HG02852 (cell line): ENCODE measurements at regions not wholly inside any gene's neighbourhood (a gene's known extent, or its start where the extent isn't known, plus 50 kb on each side); places are given as distances from the start of the nearest gene placed in this dataset.

Experiments used
- ATAC-seq: cut with Tn5 transposase; IDR thresholded peaks from one replicate; pipeline ENCODE4 v1.9.1; 2021; ENCODE audit warnings: mild to moderate bottlenecking, moderate library complexity; ENCODE audit not compliant: unreplicated experiment

- peak; percentile 92 for ATAC-seq
Measured at GRCh38 chr9:95822583-95823431, 52.7 kb upstream of the ERCC6L2 start.

GRCh38 chr9:95822015-95822414, 53.5 kb upstream of the ERCC6L2 start:
- no peak for ATAC-seq

GRCh38 chr9:95820074-95820473, 55.4 kb upstream of the ERCC6L2 start:
- no peak for ATAC-seq

- no peak for ATAC-seq
Measured at GRCh38 chr9:95819636-95820035, 55.9 kb upstream of the ERCC6L2 start.

GRCh38 chr9:95817205-95817604, 58.3 kb upstream of the ERCC6L2 start:
- no peak for ATAC-seq

- ATAC-seq = no peak
Measured at GRCh38 chr9:95816716-95817115, 58.8 kb upstream of the ERCC6L2 start.

- no peak for ATAC-seq
Measured at GRCh38 chr9:95815961-95816360, 59.5 kb upstream of the ERCC6L2 start.

GRCh38 chr9:95815133-95815532, 60.4 kb upstream of the ERCC6L2 start:
- ATAC-seq = no peak

GRCh38 chr9:95813923-95814322, 61.6 kb upstream of the ERCC6L2 start:
- ATAC-seq = no peak

GRCh38 chr9:95810814-95811213, 64.7 kb upstream of the ERCC6L2 start:
- ATAC-seq = no peak

GRCh38 chr9:95810133-95810532, 65.4 kb upstream of the ERCC6L2 start:
- no peak for ATAC-seq

- ATAC-seq = no peak
Measured at GRCh38 chr9:95809686-95810085, 65.8 kb upstream of the ERCC6L2 start.

GRCh38 chr9:95808011-95808410, 67.5 kb upstream of the ERCC6L2 start:
- ATAC-seq = peak; percentile 41

GRCh38 chr9:95807326-95807947, 68.1 kb upstream of the ERCC6L2 start:
- peak; percentile 69 for ATAC-seq

- no peak for ATAC-seq
Measured at GRCh38 chr9:95803197-95803596, 72.3 kb upstream of the ERCC6L2 start.

- ATAC-seq = no peak
Measured at GRCh38 chr9:95801797-95802196, 73.7 kb upstream of the ERCC6L2 start.

GRCh38 chr9:95796029-95796428, 79.5 kb upstream of the ERCC6L2 start:
- ATAC-seq = no peak

GRCh38 chr9:95793924-95794828, 81.3 kb upstream of the ERCC6L2 start:
- no peak for ATAC-seq

GRCh38 chr9:95791695-95792094, 83.8 kb upstream of the ERCC6L2 start:
- ATAC-seq = no peak

- no peak for ATAC-seq
Measured at GRCh38 chr9:95791286-95791685, 84.2 kb upstream of the ERCC6L2 start.

- ATAC-seq = no peak
Measured at GRCh38 chr9:95788521-95788991, 86.9 kb upstream of the ERCC6L2 start.
